Endothelial cell of umbilical vein (primary cell): ENCODE measurements at regions not wholly inside any gene's neighbourhood (a gene's known extent, or its start where the extent isn't known, plus 50 kb on each side); places are given as distances from the start of the nearest gene placed in this dataset.

Source experiments
- BruUV-seq: library from RNA; stranded (reverse); fragments of 400-500 nt; replicated peaks from 2 replicates; lab custom pipeline; 2021; lab: Mats Ljungman, UMichigan
- CTCF ChIA-PET: fragments of 300-600, 350-600 bp; sonication (Branson Sonifier 250); formaldehyde crosslinking; loops from one replicate; lab custom pipeline; 2021; ENCODE audit warnings: antibody characterized with exemption, inconsistent platforms; lab: Charles Lee
- POLR2A ChIA-PET: fragments of 300-600, 350-600 bp; sonication (Branson Sonifier 250); formaldehyde crosslinking; loops from one replicate; lab custom pipeline; 2021; ENCODE audit warnings: antibody characterized with exemption, inconsistent platforms; lab: Charles Lee
- DNase-seq: peaks from one replicate; pipeline ENCODE4 v3.0.0-alpha.2; 2011; ENCODE audit warnings: low read depth, low spot score
- FAIRE-seq: peaks from 2 replicates; lab custom pipeline; 2011; peaks lifted over from hg19 to GRCh38; lab: Jason Lieb, UNC
- H2AFZ ChIP-seq: 2 replicates; pipeline ENCODE4 v1.6.0; 2012; ENCODE audit warnings: low read depth, low read length, control low read depth, inconsistent platforms
- H3K27ac ChIP-seq: 2 replicates; pipeline ENCODE4 v1.5.1; 2011; ENCODE audit warnings: low read depth, mild to moderate bottlenecking, control low read depth, low read length, moderate library complexity; ENCODE audit not compliant: insufficient read depth
- H3K27me3 ChIP-seq, 2 experiments: 2 replicates each; pipeline versions ENCODE4 v1.6.0 to v1.6.1; 2011; ENCODE audit warnings: low read length in 2 of 2, mixed read lengths in 1 of 2; ENCODE audit not compliant: control insufficient read depth in 2 of 2, insufficient read depth in 2 of 2
- H3K36me3 ChIP-seq, 2 experiments: 2 replicates in 1 of 2; 3 replicates in 1 of 2; pipeline ENCODE4 v1.5.1; 2011; ENCODE audit warnings: low read length in 2 of 2, mild to moderate bottlenecking in 1 of 2, moderate library complexity in 1 of 2; ENCODE audit not compliant: control insufficient read depth in 2 of 2, insufficient read depth in 2 of 2; ENCODE audit errors: extremely low read depth in 1 of 2
- H3K4me1 ChIP-seq: 3 replicates; pipeline ENCODE4 v1.5.1; 2011; ENCODE audit warnings: mild to moderate bottlenecking, low read length; ENCODE audit not compliant: control insufficient read depth, insufficient read depth; ENCODE audit errors: extremely low read depth
- H3K4me2 ChIP-seq: 2 replicates; pipeline ENCODE4 v1.6.1; 2011; ENCODE audit warnings: low read length, control low read depth, mixed read lengths; ENCODE audit not compliant: insufficient read depth
- H3K4me3 ChIP-seq, 3 experiments: fragments of 200-600 bp in 1 of 3; sonication (generic), shearing (Covaris generic) in 1 of 3; replicated peaks in 1 of 3; 2 replicates each; pipeline ENCODE4 v1.5.1; 2011 to 2016; ENCODE audit warnings: control low read depth in 3 of 3, low read length in 3 of 3, mild to moderate bottlenecking in 2 of 3, inconsistent platforms in 1 of 3, low read depth in 1 of 3, moderate library complexity in 1 of 3; ENCODE audit not compliant: insufficient read depth in 1 of 3
- H3K79me2 ChIP-seq: 2 replicates; pipeline ENCODE4 v1.6.0; 2012; ENCODE audit warnings: low read length, inconsistent platforms; ENCODE audit not compliant: control insufficient read depth, insufficient read depth
- H3K9ac ChIP-seq: replicated peaks from 2 replicates; pipeline ENCODE3; 2011; ENCODE audit warnings: low read length, control low read depth; ENCODE audit not compliant: insufficient read depth; ENCODE audit errors: extremely low read depth
- H3K9me1 ChIP-seq: replicated peaks from 3 replicates; pipeline ENCODE4 v1.6.0; 2011; ENCODE audit warnings: mild to moderate bottlenecking, low read length; ENCODE audit not compliant: control insufficient read depth, insufficient read depth; ENCODE audit errors: extremely low read depth
- H3K9me3 ChIP-seq: replicated peaks from 2 replicates; pipeline ENCODE4 v1.5.1; 2012; ENCODE audit warnings: low read length, inconsistent platforms; ENCODE audit not compliant: control insufficient read depth, insufficient read depth
- H4K20me1 ChIP-seq: replicated peaks from 2 replicates; pipeline ENCODE3; 2011; ENCODE audit warnings: mild to moderate bottlenecking, low read length; ENCODE audit not compliant: control insufficient read depth, insufficient read depth; ENCODE audit errors: extremely low read depth
- EZH2 ChIP-seq: IDR thresholded peaks from 2 replicates; pipeline ENCODE4 v1.6.1; 2012; ENCODE audit warnings: borderline replicate concordance, low read depth, mild to moderate bottlenecking, moderate library complexity, low read length, inconsistent platforms; ENCODE audit not compliant: severe bottlenecking
- FOS ChIP-seq: IDR thresholded peaks from 2 replicates; pipeline ENCODE4 v1.6.1; 2011; ENCODE audit warnings: mild to moderate bottlenecking, low read length, moderate library complexity, borderline replicate concordance; ENCODE audit not compliant: insufficient read depth
- GATA2 ChIP-seq: IDR thresholded peaks from 2 replicates; pipeline ENCODE4 v1.7.0; 2011; ENCODE audit warnings: low read depth, mild to moderate bottlenecking, moderate library complexity, mixed read lengths, low read length; ENCODE audit not compliant: insufficient read length, insufficient read depth
- JUN ChIP-seq: IDR thresholded peaks from 2 replicates; pipeline ENCODE4 v1.6.1; 2011; ENCODE audit warnings: borderline replicate concordance, low read depth; ENCODE audit not compliant: insufficient read length, insufficient read depth
- MAX ChIP-seq: IDR thresholded peaks from 2 replicates; pipeline ENCODE4 v1.6.1; 2011; ENCODE audit not compliant: insufficient read depth, insufficient read length
- MYC ChIP-seq: IDR thresholded peaks from one replicate; pipeline ENCODE4 v1.6.1; 2011; ENCODE audit warnings: mild to moderate bottlenecking, low read depth, low read length
- POLR2A ChIP-seq: IDR thresholded peaks from 2 replicates; pipeline ENCODE4 v1.6.1; 2012; ENCODE audit warnings: low read depth, mild to moderate bottlenecking, control low read depth, low read length
- POLR2AphosphoS5 ChIP-seq: IDR thresholded peaks from 2 replicates; pipeline ENCODE4 v1.6.1; 2012; ENCODE audit warnings: low read depth, mild to moderate bottlenecking, control low read depth, low read length, moderate library complexity; ENCODE audit not compliant: insufficient read depth
- dilution Hi-C: fragments of 300-500 bp; cut with MboI; formaldehyde crosslinking; loops from one replicate; pipeline ENCODE4 v1.15.0; 2019; ENCODE audit warnings: low sequenced_read_pairs; ENCODE audit not compliant: extremely low pct_ligation_motif_present
- intact Hi-C: fragments of 100-400 bp; cut with micrococcal nuclease; formaldehyde crosslinking; loops from one replicate; pipeline ENCODE4 v1.10.0; 2022
- TF ChIP-seq, protein P1 (sequence below), 2 donors: IDR thresholded peaks; 1 replicate in 1 of 2; 2 replicates in 1 of 2; pipeline ENCODE4 v1.5.1; 2011; ENCODE audit warnings: low read length in 2 of 2, mild to moderate bottlenecking in 2 of 2, moderate library complexity in 2 of 2, control low read depth in 1 of 2, inconsistent platforms in 1 of 2, low read depth in 1 of 2; ENCODE audit not compliant: insufficient read depth in 1 of 2; ENCODE audit errors: extremely low read depth in 1 of 2

DNA sequence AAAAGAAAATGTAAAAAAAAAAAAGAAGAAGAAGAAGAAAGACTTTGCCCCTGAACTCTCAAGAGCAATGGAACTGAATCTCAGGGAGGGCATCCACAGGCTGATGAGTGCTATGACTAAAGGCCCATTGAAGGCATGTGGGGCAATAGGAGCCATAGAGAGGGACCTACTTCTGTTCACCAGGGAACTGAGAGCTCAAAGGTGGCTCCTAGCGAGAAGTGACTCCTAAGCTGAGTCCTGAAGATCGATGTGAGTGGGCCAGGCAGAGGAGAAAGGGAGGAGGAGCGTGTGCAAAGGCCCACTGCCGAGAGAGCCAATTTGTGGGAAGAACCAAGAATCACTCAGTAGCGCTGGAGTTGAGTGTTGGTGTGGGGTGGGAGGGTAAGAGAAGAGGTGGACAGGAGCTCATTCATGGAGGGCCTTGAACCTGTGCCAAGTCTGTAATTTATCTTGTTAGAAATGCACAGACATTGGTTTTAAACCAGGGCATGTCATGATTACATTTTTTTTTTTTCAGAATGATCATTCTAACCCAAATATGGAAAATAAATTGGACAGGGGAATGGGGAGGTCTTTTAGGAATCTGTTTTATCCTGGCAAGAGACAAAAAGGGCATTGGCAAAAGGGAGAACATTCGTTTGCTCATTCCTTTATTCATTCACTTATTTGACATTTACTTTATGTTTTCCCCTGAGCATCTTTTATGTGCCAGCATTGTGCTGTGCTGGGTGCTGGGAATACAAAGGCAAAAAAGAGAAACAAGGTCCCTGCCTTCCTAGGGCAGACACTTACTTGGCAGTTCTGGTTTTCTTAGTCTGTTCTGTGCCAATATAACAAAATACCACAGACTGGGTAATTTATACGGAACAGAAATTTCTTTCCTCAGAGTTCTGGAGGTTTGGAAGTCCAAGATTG, 67.4 kb upstream of the DSP start:
- dilution Hi-C loops (no loop called here), intact Hi-C loops (no loop called here)
- no TSS peak for BruUV-seq
- Histone ChIP-seq H3K27ac (no peak overlapping the region), H3K27me3 (no peaks in the 10 kb centered on the region), H3K4me2 (no peak overlapping the region), H3K9me1 (no peaks in the 10 kb centered on the region), H3K9ac (no peak overlapping the region), H2AFZ (no peak overlapping the region), H3K79me2 (no peaks in the 10 kb centered on the region), H3K9me3 (no peaks in the 10 kb centered on the region), H4K20me1 (no peaks in the 10 kb centered on the region), H3K36me3 (no peaks in the 10 kb centered on the region), H3K4me3 (no peak overlapping the region), H3K4me1 (no peaks in the 10 kb centered on the region)
- POLR2A ChIA-PET, result no interaction called here
- CTCF ChIA-PET, result no interaction called here
- no peak for DNase-seq
- TF ChIP-seq FOS (no peak), MYC (no peak), POLR2A (no peak)
- no peak for FAIRE-seq

- BruUV-seq, result no TSS peak
Measured at GRCh38 chr6:7475081-7475480, 66.4 kb upstream of the DSP start.

More at GRCh38 chr6:7475081-7475480, 66.4 kb upstream of the DSP start:
- TF ChIP-seq POLR2AphosphoS5 (no peak), JUN (no peak), GATA2 (no peak), MYC (no peak), FOS (no peak), POLR2A (no peak), EZH2 (no peak), MAX (no peak)
- TF ChIP-seq, protein P1, sequence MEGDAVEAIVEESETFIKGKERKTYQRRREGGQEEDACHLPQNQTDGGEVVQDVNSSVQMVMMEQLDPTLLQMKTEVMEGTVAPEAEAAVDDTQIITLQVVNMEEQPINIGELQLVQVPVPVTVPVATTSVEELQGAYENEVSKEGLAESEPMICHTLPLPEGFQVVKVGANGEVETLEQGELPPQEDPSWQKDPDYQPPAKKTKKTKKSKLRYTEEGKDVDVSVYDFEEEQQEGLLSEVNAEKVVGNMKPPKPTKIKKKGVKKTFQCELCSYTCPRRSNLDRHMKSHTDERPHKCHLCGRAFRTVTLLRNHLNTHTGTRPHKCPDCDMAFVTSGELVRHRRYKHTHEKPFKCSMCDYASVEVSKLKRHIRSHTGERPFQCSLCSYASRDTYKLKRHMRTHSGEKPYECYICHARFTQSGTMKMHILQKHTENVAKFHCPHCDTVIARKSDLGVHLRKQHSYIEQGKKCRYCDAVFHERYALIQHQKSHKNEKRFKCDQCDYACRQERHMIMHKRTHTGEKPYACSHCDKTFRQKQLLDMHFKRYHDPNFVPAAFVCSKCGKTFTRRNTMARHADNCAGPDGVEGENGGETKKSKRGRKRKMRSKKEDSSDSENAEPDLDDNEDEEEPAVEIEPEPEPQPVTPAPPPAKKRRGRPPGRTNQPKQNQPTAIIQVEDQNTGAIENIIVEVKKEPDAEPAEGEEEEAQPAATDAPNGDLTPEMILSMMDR (IDR thresholded peaks at IDR 0.05; ENCODE audit: extremely low read depth in 1 of 2, insufficient read depth in 1 of 2, low read depth in 1 of 2, low read length in 2 of 2), result no peak
- Histone ChIP-seq H3K27ac (no peak overlapping the region), H3K4me2 (no peak overlapping the region), H4K20me1 (no peaks in the 10 kb centered on the region), H3K4me3 (no peak overlapping the region), H3K79me2 (no peaks in the 10 kb centered on the region), H3K9me1 (no peaks in the 10 kb centered on the region), H2AFZ (no peak overlapping the region), H3K27me3 (no peaks in the 10 kb centered on the region), H3K4me1 (no peaks in the 10 kb centered on the region), H3K9ac (no peak overlapping the region), H3K9me3 (no peaks in the 10 kb centered on the region), H3K36me3 (no peaks in the 10 kb centered on the region)
- POLR2A ChIA-PET, result no interaction called here
- DNase-seq, result no peak
- dilution Hi-C loops (no loop called here), intact Hi-C loops (no loop called here)
- FAIRE-seq, result no peak
- CTCF ChIA-PET, result no interaction called here
